Uterus (tissue), 2 donors: ENCODE measurements at regions not wholly inside any gene's neighbourhood (a gene's known extent, or its start where the extent isn't known, plus 50 kb on each side); places are given as distances from the start of the nearest gene placed in this dataset.

ENCODE experiments used
- POLR2A ChIP-seq, 2 donors: fragments of 450-650 bp; IDR thresholded peaks; one replicate each; pipeline ENCODE4 v1.6.1; 2016; ENCODE audit warnings: antibody characterized with exemption in 2 of 2, mild to moderate bottlenecking in 1 of 2, moderate library complexity in 1 of 2
- TF ChIP-seq, protein P1 (sequence below), 4 experiments: fragments of 200-600 bp in 2 of 4; fragments of 450-650 bp in 2 of 4; sonication (generic) in 2 of 4; IDR thresholded peaks; one replicate each; pipeline ENCODE4 v1.5.1; 2016 to 2019; ENCODE audit warnings: antibody characterized with exemption in 4 of 4, mild to moderate bottlenecking in 2 of 4, moderate library complexity in 1 of 4

DNA sequence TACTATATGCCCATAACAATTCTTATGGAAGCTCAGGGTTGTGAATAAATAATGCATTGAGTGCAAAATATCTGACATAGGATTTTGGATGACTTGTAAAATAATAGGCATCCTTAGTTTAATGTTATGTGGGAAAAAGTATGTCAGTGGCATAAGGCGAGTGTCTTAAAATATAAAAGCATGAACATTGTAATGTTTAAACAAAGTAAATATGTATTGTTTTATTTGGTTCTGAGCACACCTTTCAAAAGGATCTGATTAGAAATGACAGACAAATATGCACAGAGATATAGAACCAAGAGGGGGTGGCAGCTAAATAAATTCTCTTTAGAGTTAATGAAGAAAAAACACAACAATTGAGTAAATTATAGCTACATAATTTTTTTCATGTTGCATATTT lies 51.3 kb upstream of the FOXP2 start:
- TF ChIP-seq, protein P1, sequence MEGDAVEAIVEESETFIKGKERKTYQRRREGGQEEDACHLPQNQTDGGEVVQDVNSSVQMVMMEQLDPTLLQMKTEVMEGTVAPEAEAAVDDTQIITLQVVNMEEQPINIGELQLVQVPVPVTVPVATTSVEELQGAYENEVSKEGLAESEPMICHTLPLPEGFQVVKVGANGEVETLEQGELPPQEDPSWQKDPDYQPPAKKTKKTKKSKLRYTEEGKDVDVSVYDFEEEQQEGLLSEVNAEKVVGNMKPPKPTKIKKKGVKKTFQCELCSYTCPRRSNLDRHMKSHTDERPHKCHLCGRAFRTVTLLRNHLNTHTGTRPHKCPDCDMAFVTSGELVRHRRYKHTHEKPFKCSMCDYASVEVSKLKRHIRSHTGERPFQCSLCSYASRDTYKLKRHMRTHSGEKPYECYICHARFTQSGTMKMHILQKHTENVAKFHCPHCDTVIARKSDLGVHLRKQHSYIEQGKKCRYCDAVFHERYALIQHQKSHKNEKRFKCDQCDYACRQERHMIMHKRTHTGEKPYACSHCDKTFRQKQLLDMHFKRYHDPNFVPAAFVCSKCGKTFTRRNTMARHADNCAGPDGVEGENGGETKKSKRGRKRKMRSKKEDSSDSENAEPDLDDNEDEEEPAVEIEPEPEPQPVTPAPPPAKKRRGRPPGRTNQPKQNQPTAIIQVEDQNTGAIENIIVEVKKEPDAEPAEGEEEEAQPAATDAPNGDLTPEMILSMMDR (IDR thresholded peaks at IDR 0.05), result no peak
- no peak for TF ChIP-seq POLR2A (IDR thresholded peaks at IDR 0.05)
